AG09309 (cell line): ENCODE measurements at regions not wholly inside any gene's neighbourhood (a gene's known extent, or its start where the extent isn't known, plus 50 kb on each side); places are given as distances from the start of the nearest gene placed in this dataset.

ENCODE experiments used
- DNase-seq: peaks from one replicate; pipeline ENCODE4 v3.0.0-alpha.2; 2010; ENCODE audit warnings: low read depth
- H3K4me3 ChIP-seq: 2 replicates; pipeline ENCODE4 v1.5.1; 2011; ENCODE audit warnings: mild to moderate bottlenecking, low read depth, low read length, moderate library complexity; ENCODE audit not compliant: control insufficient read depth
- CTCF ChIP-seq: IDR thresholded peaks from 2 replicates; pipeline ENCODE4 v1.5.1; 2011; ENCODE audit warnings: mild to moderate bottlenecking, low read depth, low read length, inconsistent platforms; ENCODE audit not compliant: insufficient read depth, control insufficient read depth; ENCODE audit errors: missing control alignments

- no peak overlapping the region for H3K4me3 ChIP-seq
- no peak for TF ChIP-seq CTCF
- no peak for DNase-seq
Measured at GRCh38 chr6:103699769-103700168, 1160.0 kb downstream of the HACE1 start.

DNA sequence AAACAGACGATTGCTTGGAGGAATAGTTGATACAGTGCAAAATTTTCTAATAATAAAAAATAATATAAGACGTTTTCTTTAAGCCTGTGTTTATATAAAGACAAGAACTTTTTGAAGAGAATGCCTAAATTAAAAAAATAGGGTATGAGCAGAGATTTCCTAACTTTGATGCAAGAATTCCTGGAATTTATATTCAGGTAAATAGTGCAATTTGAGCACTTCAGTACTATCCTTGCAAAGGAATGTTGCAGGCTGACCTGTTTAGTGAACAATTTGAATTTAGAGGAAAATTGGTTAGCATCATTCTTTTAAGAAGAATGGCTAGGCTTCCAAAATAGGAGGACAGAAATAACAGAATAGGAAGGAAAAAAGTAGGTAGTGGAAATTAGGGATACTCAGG, 1172.3 kb downstream of the HACE1 start:
- no peak overlapping the region for H3K4me3 ChIP-seq
- DNase-seq = no peak
- TF ChIP-seq CTCF = no peak

DNA sequence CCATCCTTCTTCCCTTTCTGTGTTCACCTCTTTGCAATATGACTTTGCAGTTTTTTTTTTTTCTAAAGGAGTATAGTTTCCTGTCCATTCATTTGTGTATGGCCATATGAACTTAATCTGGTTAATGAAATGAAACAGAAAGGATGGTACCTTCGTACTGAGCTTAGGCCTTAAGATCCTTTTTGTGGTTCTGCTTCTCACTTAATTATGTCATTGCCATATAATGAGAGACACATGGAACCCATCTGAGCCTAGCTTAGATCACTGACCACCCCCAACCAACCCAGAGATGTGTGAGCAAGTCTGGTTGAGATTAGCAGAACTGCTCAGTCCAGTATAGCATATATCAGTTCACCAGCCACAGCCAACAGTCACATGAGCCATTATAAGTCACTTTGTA, 1179.6 kb downstream of the HACE1 start:
- H3K4me3 ChIP-seq = no peak overlapping the region
- TF ChIP-seq CTCF = no peak
- no peak for DNase-seq

- no peak for DNase-seq
- H3K4me3 ChIP-seq = no peak overlapping the region
- TF ChIP-seq CTCF = no peak
Measured at GRCh38 chr6:103677290-103677689, 1182.4 kb downstream of the HACE1 start.

DNA sequence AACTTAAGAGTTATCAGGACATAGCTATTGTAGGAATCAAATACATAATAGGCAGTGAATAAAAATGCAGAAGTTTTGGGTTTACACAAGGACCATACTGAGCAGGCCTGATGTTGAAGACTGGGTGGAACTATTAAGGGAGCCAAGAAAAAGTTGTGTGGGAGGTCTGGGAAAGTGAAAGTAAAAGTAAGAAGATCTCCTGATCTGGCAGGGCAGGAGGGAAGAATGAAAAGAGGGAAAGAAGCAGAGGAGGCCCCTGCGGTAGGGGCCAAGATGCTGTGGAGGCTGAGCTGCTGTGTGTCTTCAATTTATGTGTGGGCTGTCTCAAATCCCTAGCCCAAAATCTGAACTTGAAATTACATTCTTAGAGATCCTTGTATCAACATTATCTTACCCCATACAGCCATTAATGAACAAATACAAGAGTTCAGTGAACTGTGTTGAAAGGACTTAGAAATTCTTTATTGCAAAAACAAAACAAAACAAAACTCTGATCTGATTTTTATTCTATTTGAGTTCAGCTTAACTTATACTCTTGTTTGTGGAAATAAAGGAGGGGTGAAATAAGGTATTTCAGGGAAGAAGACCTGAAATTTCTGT, 1183.8 kb downstream of the HACE1 start:
- DNase-seq = no peak
- TF ChIP-seq CTCF = no peak
- no peak overlapping the region for H3K4me3 ChIP-seq

- no peak for TF ChIP-seq CTCF
- no peak for DNase-seq
- H3K4me3 ChIP-seq = no peak overlapping the region
Measured at GRCh38 chr6:103674790-103675189, 1184.9 kb downstream of the HACE1 start.

- no peak for TF ChIP-seq CTCF
- DNase-seq = no peak
- no peak overlapping the region for H3K4me3 ChIP-seq
Measured at GRCh38 chr6:103672169-103672568, 1187.5 kb downstream of the HACE1 start.
